SKM-1 treated with dmso at 0.1 percent for 144 hours (cell line): ENCODE measurements at regions not wholly inside any gene's neighbourhood (a gene's known extent, or its start where the extent isn't known, plus 50 kb on each side); places are given as distances from the start of the nearest gene placed in this dataset.

ENCODE experiments used
- DNase-seq: peaks from one replicate; lab custom pipeline; 2025; ENCODE audit not compliant: unreplicated experiment; lab: John Stamatoyannopoulos, UW

- no peak for DNase-seq
Observed at GRCh38 chr2:238963161-238963970, 115.5 kb downstream of the TWIST2 start.

GRCh38 chr2:238963971-238964328 lies 116.1 kb downstream of the TWIST2 start:
- no peak for DNase-seq

- no peak for DNase-seq
Observed at GRCh38 chr2:238964544-238965067, 116.7 kb downstream of the TWIST2 start.

- DNase-seq: no peak
Observed at GRCh38 chr2:238965371-238966071, 117.6 kb downstream of the TWIST2 start.

GRCh38 chr2:238966072-238966937 lies 118.4 kb downstream of the TWIST2 start:
- no peak for DNase-seq

GRCh38 chr2:238967031-238967977 lies 119.4 kb downstream of the TWIST2 start:
- no peak for DNase-seq

- no peak for DNase-seq
Observed at GRCh38 chr2:238967978-238968360, 120.1 kb downstream of the TWIST2 start.

GRCh38 chr2:238968616-238969384 lies 120.9 kb downstream of the TWIST2 start:
- DNase-seq: no peak

GRCh38 chr2:238969857-238970256 lies 122.0 kb downstream of the TWIST2 start:
- DNase-seq: no peak

GRCh38 chr2:238970553-238971081 lies 122.7 kb downstream of the TWIST2 start:
- peak; percentile 46 for DNase-seq

- DNase-seq: no peak
Observed at GRCh38 chr2:238971318-238972145, 123.6 kb downstream of the TWIST2 start.

- no peak for DNase-seq
Observed at GRCh38 chr2:238972146-238972445, 124.2 kb downstream of the TWIST2 start.

GRCh38 chr2:238973038-238973739 lies 125.3 kb downstream of the TWIST2 start:
- no peak for DNase-seq

- no peak for DNase-seq
Observed at GRCh38 chr2:238974081-238974480, 126.2 kb downstream of the TWIST2 start.

GRCh38 chr2:238974501-238975166 lies 126.7 kb downstream of the TWIST2 start:
- no peak for DNase-seq

GRCh38 chr2:238975408-238975807 lies 127.5 kb downstream of the TWIST2 start:
- no peak for DNase-seq

GRCh38 chr2:238978497-238978896 lies 130.6 kb downstream of the TWIST2 start:
- DNase-seq: no peak
